Lower lobe of right lung (tissue), 2 donors: ENCODE measurements at regions not wholly inside any gene's neighbourhood (a gene's known extent, or its start where the extent isn't known, plus 50 kb on each side); places are given as distances from the start of the nearest gene placed in this dataset.
"Not testable (repeated sequence)": the region's sequence is repeated elsewhere in the genome, so short reads cannot be mapped to it uniquely, and the experiment has no call there.

Experiments used
- ATAC-seq, 2 donors: fragments of 200-7000 bp; cut with Tn5 transposase; one replicate each; pipeline ENCODE4 v1.9.1; 2020 to 2022; ENCODE audit warnings: mild to moderate bottlenecking in 2 of 2, moderate library complexity in 2 of 2
- DNase-seq: peaks from one replicate; pipeline ENCODE4 v3.0.0-alpha.2; 2020
- H3K27ac ChIP-seq: fragments of 200-600 bp; one replicate; pipeline ENCODE4 v1.8.0; 2022
- H3K27me3 ChIP-seq: fragments of 200-600 bp; one replicate; pipeline ENCODE4 v1.8.0; 2022; ENCODE audit warnings: low read depth
- H3K36me3 ChIP-seq: fragments of 200-600 bp; one replicate; pipeline ENCODE4 v1.8.0; 2022; ENCODE audit warnings: mild to moderate bottlenecking
- H3K4me1 ChIP-seq: fragments of 200-600 bp; one replicate; pipeline ENCODE4 v1.8.0; 2022
- H3K4me3 ChIP-seq: fragments of 200-600 bp; one replicate; pipeline ENCODE4 v1.8.0; 2022; ENCODE audit warnings: mild to moderate bottlenecking
- H3K9me3 ChIP-seq: fragments of 200-600 bp; one replicate; pipeline ENCODE4 v1.8.0; 2022
- intact Hi-C: fragments of 100-400 bp; cut with DNase I; formaldehyde crosslinking; loops from one replicate; pipeline ENCODE4 v1.11.0; 2022
- TF ChIP-seq, protein P1 (sequence below): fragments of 200-600 bp; IDR thresholded peaks from one replicate; pipeline ENCODE4 v1.8.0; 2022; ENCODE audit warnings: antibody characterized with exemption, mild to moderate bottlenecking
- donor health status: DM: no; HTN: yes; CAD: no; lungs with severe emphysema.

DNA sequence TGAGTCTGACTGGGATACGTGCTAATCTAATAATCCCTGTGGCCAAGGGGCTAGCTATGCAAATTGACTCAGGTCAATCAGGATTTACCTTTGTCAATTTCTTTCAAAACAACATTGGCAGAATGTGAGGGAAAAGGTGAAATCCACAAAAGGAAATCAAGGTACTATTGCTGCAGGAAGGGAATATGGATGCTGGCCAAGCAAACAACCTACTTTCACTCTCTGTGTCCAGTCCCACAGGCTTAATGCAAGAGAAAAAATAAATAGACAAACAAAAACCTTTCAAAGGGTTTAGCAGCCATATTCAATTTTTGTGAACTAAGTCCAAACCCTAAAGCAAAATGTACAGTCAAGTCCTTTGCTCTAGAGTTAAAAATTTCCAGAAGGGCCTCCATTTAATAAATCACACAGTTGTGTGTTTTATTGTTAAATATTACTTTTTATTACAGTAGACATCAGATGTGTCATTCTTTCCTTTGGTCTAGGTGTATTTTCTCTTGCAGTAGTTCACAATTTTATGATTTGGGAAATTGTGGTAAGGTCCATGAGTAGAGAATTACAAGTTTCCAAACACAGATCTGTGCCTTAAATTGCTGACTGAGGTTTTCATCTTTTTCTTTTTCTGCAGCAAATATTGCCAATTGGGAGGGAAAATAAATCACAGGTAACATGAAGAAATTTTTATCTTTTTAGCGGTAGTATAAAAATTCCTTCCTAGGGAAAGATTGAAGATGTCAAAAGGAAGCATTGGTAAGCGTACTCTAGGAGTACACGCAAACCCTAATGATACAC is 309.1 kb downstream of the DMAC1 start:
- Histone ChIP-seq H3K4me1 (no peaks in the 10 kb centered on the region), H3K9me3 (no peaks in the 10 kb centered on the region), H3K4me3 (no peak overlapping the region), H3K27me3 (no peaks in the 10 kb centered on the region), H3K36me3 (no peaks in the 10 kb centered on the region), H3K27ac (no peak overlapping the region)
- ATAC-seq (no peak), DNase-seq (no peak)
- intact Hi-C loops, result no loop called here
- TF ChIP-seq, protein P1, sequence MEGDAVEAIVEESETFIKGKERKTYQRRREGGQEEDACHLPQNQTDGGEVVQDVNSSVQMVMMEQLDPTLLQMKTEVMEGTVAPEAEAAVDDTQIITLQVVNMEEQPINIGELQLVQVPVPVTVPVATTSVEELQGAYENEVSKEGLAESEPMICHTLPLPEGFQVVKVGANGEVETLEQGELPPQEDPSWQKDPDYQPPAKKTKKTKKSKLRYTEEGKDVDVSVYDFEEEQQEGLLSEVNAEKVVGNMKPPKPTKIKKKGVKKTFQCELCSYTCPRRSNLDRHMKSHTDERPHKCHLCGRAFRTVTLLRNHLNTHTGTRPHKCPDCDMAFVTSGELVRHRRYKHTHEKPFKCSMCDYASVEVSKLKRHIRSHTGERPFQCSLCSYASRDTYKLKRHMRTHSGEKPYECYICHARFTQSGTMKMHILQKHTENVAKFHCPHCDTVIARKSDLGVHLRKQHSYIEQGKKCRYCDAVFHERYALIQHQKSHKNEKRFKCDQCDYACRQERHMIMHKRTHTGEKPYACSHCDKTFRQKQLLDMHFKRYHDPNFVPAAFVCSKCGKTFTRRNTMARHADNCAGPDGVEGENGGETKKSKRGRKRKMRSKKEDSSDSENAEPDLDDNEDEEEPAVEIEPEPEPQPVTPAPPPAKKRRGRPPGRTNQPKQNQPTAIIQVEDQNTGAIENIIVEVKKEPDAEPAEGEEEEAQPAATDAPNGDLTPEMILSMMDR, result no peak

DNA sequence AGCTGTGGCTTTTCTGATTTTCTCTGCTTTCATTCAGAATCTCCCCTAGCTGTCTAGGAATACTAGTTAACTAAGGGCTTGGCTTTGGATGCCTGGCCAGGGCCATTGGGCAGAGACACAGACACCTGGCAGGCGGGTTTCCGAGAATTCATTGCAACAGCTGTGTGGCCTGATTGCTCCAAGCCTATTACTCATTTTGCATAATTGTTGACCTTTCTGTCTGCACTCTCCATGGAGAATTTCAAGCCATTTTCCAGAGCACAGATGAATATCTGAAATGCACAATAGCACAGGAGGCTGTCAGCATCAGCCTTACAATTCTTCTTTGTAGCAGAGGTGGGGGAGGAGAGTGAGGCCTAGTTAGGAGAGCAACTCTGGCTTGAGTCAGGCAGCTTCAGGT is 310.5 kb downstream of the DMAC1 start:
- no peaks in the 10 kb centered on the region for H3K36me3 ChIP-seq
- no peaks in the 10 kb centered on the region for H3K4me1 ChIP-seq
- H3K27me3 ChIP-seq, result no peaks in the 10 kb centered on the region
- no peak overlapping the region for H3K4me3 ChIP-seq
- DNase-seq (no peak), ATAC-seq (no peak)
- TF ChIP-seq, protein P1, result no peak
- no peaks in the 10 kb centered on the region for H3K9me3 ChIP-seq
- intact Hi-C loops, result no loop called here
- H3K27ac ChIP-seq, result no peak overlapping the region

DNA sequence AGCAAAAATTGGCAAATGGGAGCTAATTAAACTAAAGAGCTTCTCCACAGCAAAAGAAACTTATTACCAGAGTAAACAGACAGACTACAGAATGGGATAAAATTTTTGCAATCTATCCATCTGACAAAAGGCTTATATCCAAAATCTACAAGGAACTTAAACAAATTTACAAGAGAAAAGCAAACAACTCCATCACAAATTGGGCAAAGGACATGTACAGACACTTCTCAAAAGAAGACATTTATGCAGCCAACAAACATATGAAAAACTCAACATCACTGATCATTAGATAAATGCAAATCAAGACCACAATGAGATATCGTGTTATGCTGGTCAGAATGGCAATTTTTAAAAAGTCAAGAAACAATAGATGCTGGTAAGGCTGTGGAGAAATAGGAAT is 315.6 kb downstream of the DMAC1 start:
- intact Hi-C loops, H3K27ac ChIP-seq, ATAC-seq, DNase-seq, H3K4me3 ChIP-seq, H3K9me3 ChIP-seq, H3K27me3 ChIP-seq, H3K36me3 ChIP-seq, H3K4me1 ChIP-seq: not testable (repeated sequence)

DNA sequence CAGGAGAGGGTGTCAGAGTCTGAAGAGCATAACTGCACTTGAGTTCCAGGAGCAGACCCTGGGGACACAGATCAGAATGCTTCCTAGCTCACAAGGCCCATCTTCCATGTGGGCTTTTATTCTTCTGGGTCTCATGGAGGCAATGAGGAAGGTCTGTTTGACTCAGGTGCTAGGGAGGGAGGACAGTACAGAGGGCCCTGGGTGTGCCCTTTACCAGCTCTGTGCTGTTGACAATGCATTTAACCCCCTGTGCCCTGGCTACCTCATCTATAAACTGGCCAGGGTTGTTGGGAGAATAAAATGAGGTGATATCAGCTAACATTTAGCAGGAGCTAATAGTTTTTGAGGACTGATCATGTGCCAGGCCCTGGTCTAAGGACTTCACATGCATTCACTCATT is 318.0 kb downstream of the DMAC1 start:
- TF ChIP-seq, protein P1, result no peak
- intact Hi-C loops, result no loop called here
- Histone ChIP-seq H3K9me3 (no peaks in the 10 kb centered on the region), H3K4me3 (no peak overlapping the region), H3K27ac (no peak overlapping the region), H3K36me3 (no peaks in the 10 kb centered on the region), H3K27me3 (no peaks in the 10 kb centered on the region), H3K4me1 (no peaks in the 10 kb centered on the region)
- DNase-seq (no peak), ATAC-seq (no peak)

DNA sequence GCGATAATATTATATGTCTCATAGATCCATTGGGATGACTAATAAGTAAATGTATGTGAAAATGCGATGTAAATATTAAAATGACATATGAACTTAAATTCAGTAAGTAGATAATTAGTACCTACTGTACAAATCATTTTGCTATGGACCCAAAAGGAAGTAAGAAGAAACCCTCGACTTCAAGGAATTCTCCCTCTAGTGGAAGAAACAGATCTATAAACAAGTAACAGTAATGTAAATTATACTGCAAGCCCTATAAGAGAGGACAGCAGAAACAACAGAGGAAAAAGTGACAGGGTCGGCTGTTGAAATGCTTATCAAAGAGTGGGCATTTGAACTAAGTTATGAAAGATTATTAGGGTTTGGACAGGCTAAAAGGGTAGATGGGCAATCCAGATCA is 320.3 kb downstream of the DMAC1 start:
- TF ChIP-seq, protein P1, result no peak
- H3K4me1 ChIP-seq, result no peaks in the 10 kb centered on the region
- H3K27ac ChIP-seq, result no peak overlapping the region
- H3K36me3 ChIP-seq, result no peaks in the 10 kb centered on the region
- intact Hi-C loops, result no loop called here
- ATAC-seq (no peak), DNase-seq (no peak)
- no peak overlapping the region for H3K4me3 ChIP-seq
- H3K27me3 ChIP-seq, result no peaks in the 10 kb centered on the region
- H3K9me3 ChIP-seq, result no peaks in the 10 kb centered on the region

DNA sequence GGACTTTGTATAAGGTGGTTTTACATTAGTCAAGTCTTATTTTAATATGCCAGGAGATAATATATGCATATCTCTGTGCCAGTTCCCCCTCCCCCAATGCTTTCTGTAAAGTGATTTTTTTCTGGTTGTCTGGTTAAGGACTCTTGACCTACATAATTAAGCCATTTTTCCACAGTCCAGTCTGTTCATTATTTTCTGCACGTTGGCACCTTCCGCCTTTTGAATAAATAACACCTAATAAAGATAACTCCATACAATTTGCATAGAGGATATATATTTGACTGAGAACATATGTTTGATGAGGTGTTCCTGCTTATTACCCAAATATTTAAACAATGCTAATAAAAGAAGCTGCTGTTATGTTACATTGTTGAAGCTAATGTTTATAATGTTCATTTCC is 320.9 kb downstream of the DMAC1 start:
- Histone ChIP-seq H3K4me3 (no peak overlapping the region), H3K4me1 (no peaks in the 10 kb centered on the region), H3K27ac (no peak overlapping the region), H3K9me3 (no peaks in the 10 kb centered on the region), H3K27me3 (no peaks in the 10 kb centered on the region), H3K36me3 (no peaks in the 10 kb centered on the region)
- intact Hi-C loops, result no loop called here
- DNase-seq (no peak), ATAC-seq (no peak)
- TF ChIP-seq, protein P1, result no peak
